Heart right ventricle (tissue), 16 donors: ENCODE measurements at regions not wholly inside any gene's neighbourhood (a gene's known extent, or its start where the extent isn't known, plus 50 kb on each side); places are given as distances from the start of the nearest gene placed in this dataset.
"Not testable (repeated sequence)": the region's sequence is repeated elsewhere in the genome, so short reads cannot be mapped to it uniquely, and the experiment has no call there.

ENCODE experiments used
- ATAC-seq, 8 donors: fragments of 200-7000 bp; cut with Tn5 transposase; one replicate each; pipeline ENCODE4 v1.9.1; 2020; ENCODE audit warnings: mild to moderate bottlenecking in 8 of 8, moderate library complexity in 8 of 8, moderate number of reproducible peaks in 1 of 8
- DNase-seq, 2 donors: peaks; one replicate each; pipeline ENCODE4 v3.0.0-alpha.2; 2020
- H3K27ac ChIP-seq, 10 donors: fragments of 200-600 bp; sonication (generic) in 2 of 10; one replicate each; pipeline versions ENCODE4 v1.5.0 to v1.8.0; 2020 to 2022; ENCODE audit warnings: mild to moderate bottlenecking in 3 of 10
- H3K27me3 ChIP-seq, 7 donors: fragments of 200-600 bp; one replicate each; pipeline ENCODE4 v1.8.0; 2021 to 2022; ENCODE audit warnings: mild to moderate bottlenecking in 2 of 7
- H3K36me3 ChIP-seq, 9 donors: fragments of 200-600 bp; sonication (generic) in 1 of 9; one replicate each; pipeline versions ENCODE4 v1.5.0 to v1.8.0; 2020 to 2022; ENCODE audit warnings: mild to moderate bottlenecking in 2 of 9
- H3K4me1 ChIP-seq, 9 donors: fragments of 200-600 bp; sonication (generic) in 1 of 9; one replicate each; pipeline versions ENCODE4 v1.5.0 to v1.8.0; 2020 to 2022; ENCODE audit warnings: mild to moderate bottlenecking in 4 of 9
- H3K4me3 ChIP-seq, 10 donors: fragments of 200-600 bp; sonication (generic) in 2 of 10; one replicate each; pipeline versions ENCODE4 v1.5.0 to v1.8.0; 2020 to 2022; ENCODE audit warnings: mild to moderate bottlenecking in 7 of 10, moderate library complexity in 2 of 10
- H3K9me3 ChIP-seq, 11 donors: fragments of 200-600 bp in 10 of 11; sonication (generic) in 2 of 11; one replicate each; pipeline versions ENCODE4 v1.5.0 to v1.8.0; 2013 to 2022; ENCODE audit warnings: mild to moderate bottlenecking in 2 of 11, control low read depth in 1 of 11, moderate library complexity in 1 of 11
- CTCF ChIP-seq, 9 donors: fragments of 200-600 bp; sonication (generic) in 2 of 9; IDR thresholded peaks; one replicate each; pipeline versions ENCODE4 v1.5.0 to v1.8.0; 2021 to 2022; ENCODE audit warnings: antibody characterized with exemption in 9 of 9, mild to moderate bottlenecking in 5 of 9, moderate library complexity in 1 of 9
- WGBS, 2 donors: extraction: QIAGEN DNeasy Blood & Tissue Kit; methylation state at CpG; one replicate each; pipeline ENCODE4 v1.1.7; 2013; ENCODE audit warnings: inconsistent platforms in 1 of 2; 5-methylcytosine and 5-hydroxymethylcytosine counted together
- intact Hi-C, 10 donors: fragments of 100-400 bp; cut with DNase I; formaldehyde crosslinking; loops; one replicate each; pipeline versions ENCODE4 v1.11.1 to v1.14.2; 2022
- donor health status: Arrhythmogenic right ventricular cardiomyopathy.
- donor health status: ischemic (EF 13 %, LVEDD 7.1; RV severe dilation, severe dysfunction).
- donor health status: healthy with polysubstance abuse.
- donor health status: DM: no; HTN: yes; CAD: no.
- donor health status: DM: no; HTN: no; CAD: no.
- donor health status: ischemic (EF 25% LVEDD 6.9; RV normal size, moderate dysfunction).
- donor health status: ischemic (EF 25% LVEDD 5.7; RV mildly dilated, moderate dysfunction).
- donor health status: healthy.
- donor health status: DM: yes; HTN: yes; CAD: no.
- donor health status: Ischemic cardiomyopathy.
- donor health status: ischemic (EF 35%, LVEDD 5.7; RV mildly dilated, moderate dysfunction).
- donor health status: nonischemic (EF 11% LVEDD 7.7; RV severe dilation, severe dysfunction).
- donor health status: DM: yes; HTN: yes; CAD: no.
- donor health status: PGD.
- donor health status: ischemic (EF 29% LVEDD 5.4; RV normal size, mild dysfunction).
- donor health status: nonischemic (EF 23%, LVEDD 6.1; RV moderate dilation, normal function).

- Histone ChIP-seq H3K4me1 (no peaks in the 10 kb centered on the region), H3K27me3 (no peaks in the 10 kb centered on the region), H3K27ac (no peak overlapping the region), H3K36me3 (no peaks in the 10 kb centered on the region), H3K4me3 (no peak overlapping the region), H3K9me3 (peaks cover 0 to 17% (median 0%) of the 10 kb centered on the region in 11 donors)
- intact Hi-C loops = no loop called here
- no peak for TF ChIP-seq CTCF (IDR thresholded peaks at IDR 0.05)
- 71 to 89% methylated on average over 1 of the region's 1 CpG for WGBS, 2 donors
- DNase-seq (no peak), ATAC-seq (no peak)
Observed at GRCh38 chr2:13413989-13414388, 697.3 kb downstream of the TRIB2 start.

- no peak overlapping the region for H3K27ac ChIP-seq
- H3K4me3 ChIP-seq = no peak overlapping the region
- no peak for DNase-seq
- H3K4me1 ChIP-seq = no peaks in the 10 kb centered on the region
- no peak for ATAC-seq
- TF ChIP-seq CTCF (IDR thresholded peaks at IDR 0.05) = no peak
- H3K27me3 ChIP-seq = no peaks in the 10 kb centered on the region
- H3K36me3 ChIP-seq = no peaks in the 10 kb centered on the region
- WGBS, 2 donors = 34 to 37% methylated on average over 2 of the region's 2 CpGs
- intact Hi-C loops = no loop called here
- peaks cover 0 to 20% (median 0%) of the 10 kb centered on the region in 11 donors for H3K9me3 ChIP-seq
Observed at GRCh38 chr2:13414897-13415296, 698.2 kb downstream of the TRIB2 start.

GRCh38 chr2:13433954-13434353, 717.2 kb downstream of the TRIB2 start:
- intact Hi-C loops = no loop called here
- no peak for DNase-seq
- Histone ChIP-seq H3K36me3 (no peaks in the 10 kb centered on the region), H3K27ac (no peak overlapping the region), H3K4me3 (no peak overlapping the region), H3K9me3 (no peaks in the 10 kb centered on the region), H3K4me1 (no peaks in the 10 kb centered on the region), H3K27me3 (no peaks in the 10 kb centered on the region)
- ATAC-seq = no peak
- no peak for TF ChIP-seq CTCF (IDR thresholded peaks at IDR 0.05)
- WGBS, 2 donors = 89 to 91% methylated on average over 7 of the region's 7 CpGs

GRCh38 chr2:13443554-13444261, 727.0 kb downstream of the TRIB2 start:
- WGBS, 2 donors = 35 to 44% methylated on average over 4 of the region's 4 CpGs
- intact Hi-C loops = not testable (repeated sequence)

GRCh38 chr2:13462464-13462863, 745.7 kb downstream of the TRIB2 start:
- DNase-seq (no peak), ATAC-seq (no peak)
- WGBS, 2 donors = 54 to 55% methylated on average over 1 of the region's 1 CpG
- Histone ChIP-seq H3K36me3 (no peaks in the 10 kb centered on the region), H3K27me3 (no peaks in the 10 kb centered on the region), H3K27ac (no peak overlapping the region), H3K4me3 (no peak overlapping the region), H3K9me3 (peaks cover 0 to 4% (median 0%) of the 10 kb centered on the region in 11 donors), H3K4me1 (no peaks in the 10 kb centered on the region)
- intact Hi-C loops = no loop called here
- no peak for TF ChIP-seq CTCF (IDR thresholded peaks at IDR 0.05)

More at GRCh38 chr2:13443554-13444261, 727.0 kb downstream of the TRIB2 start:
- H3K4me1 ChIP-seq, H3K9me3 ChIP-seq, H3K4me3 ChIP-seq, DNase-seq, H3K27ac ChIP-seq, ATAC-seq, H3K36me3 ChIP-seq, H3K27me3 ChIP-seq: not testable (repeated sequence)
